ENCODE measurements at regions not wholly inside any gene's neighbourhood (a gene's known extent, or its start where the extent isn't known, plus 50 kb on each side); places are given as distances from the start of the nearest gene placed in this dataset.

GRCh38 chr3:124276539-124277143, 284.7 kb upstream of the ROPN1 start:
- no peak for DNase-seq (ENCODE audit: low read depth)
- H3K4me3 ChIP-seq (ENCODE audit: low read depth, low read length) = no peak overlapping the region
- TF ChIP-seq CTCF (conservative IDR thresholded peaks at IDR 0.05; ENCODE audit: low read depth, low read length) = no peak

GRCh38 chr3:124277144-124277890, 285.4 kb upstream of the ROPN1 start:
- DNase-seq (ENCODE audit: low read depth) = no peak
- H3K4me3 ChIP-seq (ENCODE audit: low read depth, low read length) = no peak overlapping the region
- peak; percentile 35 for TF ChIP-seq CTCF (conservative IDR thresholded peaks at IDR 0.05; ENCODE audit: low read depth, low read length)

GRCh38 chr3:124281453-124282316, 289.8 kb upstream of the ROPN1 start:
- peak; percentile 86 for TF ChIP-seq CTCF (conservative IDR thresholded peaks at IDR 0.05; ENCODE audit: low read depth, low read length)
- no peak for DNase-seq (ENCODE audit: low read depth)
- H3K4me3 ChIP-seq (ENCODE audit: low read depth, low read length) = no peak overlapping the region

GRCh38 chr3:124282751-124283651, 291.1 kb upstream of the ROPN1 start:
- no peak for TF ChIP-seq CTCF (conservative IDR thresholded peaks at IDR 0.05; ENCODE audit: low read depth, low read length)

GRCh38 chr3:124283652-124284023, 291.7 kb upstream of the ROPN1 start:
- DNase-seq (ENCODE audit: low read depth) = no peak
- TF ChIP-seq CTCF (conservative IDR thresholded peaks at IDR 0.05; ENCODE audit: low read depth, low read length) = no peak

More at GRCh38 chr3:124282751-124283651, 291.1 kb upstream of the ROPN1 start:
- no peak for DNase-seq (ENCODE audit: low read depth)
- no peak overlapping the region for H3K4me3 ChIP-seq (ENCODE audit: low read depth, low read length)

GRCh38 chr3:124288996-124289395, 297.1 kb upstream of the ROPN1 start:
- no peak for TF ChIP-seq CTCF (conservative IDR thresholded peaks at IDR 0.05; ENCODE audit: low read depth, low read length)
- DNase-seq (ENCODE audit: low read depth) = no peak
- no peak overlapping the region for H3K4me3 ChIP-seq (ENCODE audit: low read depth, low read length)

More at GRCh38 chr3:124283652-124284023, 291.7 kb upstream of the ROPN1 start:
- H3K4me3 ChIP-seq (ENCODE audit: low read depth, low read length) = no peak overlapping the region

Measured in epithelial cell of proximal tubule (primary cell).